ENCODE measurements at regions not wholly inside any gene's neighbourhood (a gene's known extent, or its start where the extent isn't known, plus 50 kb on each side); places are given as distances from the start of the nearest gene placed in this dataset.
"Not testable (repeated sequence)": the region's sequence is repeated elsewhere in the genome, so short reads cannot be mapped to it uniquely, and the experiment has no call there.

GRCh38 chr5:17106521-17106920 lies 110.9 kb upstream of the BASP1 start:
- Histone ChIP-seq H3K27me3 (ENCODE audit: control insufficient read depth in 1 of 2, insufficient read depth in 2 of 2, low read length in 2 of 2) (no peaks in the 10 kb centered on the region), H3K4me3 (ENCODE audit: low read length) (no peak overlapping the region), H3K27ac (ENCODE audit: low read depth in 1 of 2, low read length in 2 of 2) (no peak overlapping the region), H3K36me3 (ENCODE audit: insufficient read depth, low read length) (no peaks in the 10 kb centered on the region), H3K4me1 (ENCODE audit: insufficient read depth, low read length) (no peaks in the 10 kb centered on the region), H3K9me3 (ENCODE audit: control insufficient read depth in 1 of 2, insufficient read depth in 1 of 2, low read length in 2 of 2) (peaks cover 0 to 5% of the 10 kb centered on the region in 2 experiments)
- H3K27me3 Mint-ChIP-seq = peaks cover 4% of the 10 kb centered on the region
- no peak for TF ChIP-seq CTCF (IDR thresholded peaks at IDR 0.05)
- H3K27ac Mint-ChIP-seq = no peak overlapping the region
- no peak overlapping the region for H3K4me3 Mint-ChIP-seq
- no peaks in the 10 kb centered on the region for H3K36me3 Mint-ChIP-seq (ENCODE audit: low read depth)
- POLR2A ChIA-PET = no interaction called here
- DNase-seq (no peak), ATAC-seq (ENCODE audit: poor library complexity) (no peak)
- H3K4me1 Mint-ChIP-seq (ENCODE audit: low read depth) = no peaks in the 10 kb centered on the region
- no peaks in the 10 kb centered on the region for H3K9me3 Mint-ChIP-seq
- intact Hi-C loops (cut with DNase I, micrococcal nuclease) = no loop called here
- CTCF ChIA-PET = no interaction called here

GRCh38 chr5:17112091-17112716 lies 105.2 kb upstream of the BASP1 start:
- H3K4me3 Mint-ChIP-seq = not testable (repeated sequence)

DNA sequence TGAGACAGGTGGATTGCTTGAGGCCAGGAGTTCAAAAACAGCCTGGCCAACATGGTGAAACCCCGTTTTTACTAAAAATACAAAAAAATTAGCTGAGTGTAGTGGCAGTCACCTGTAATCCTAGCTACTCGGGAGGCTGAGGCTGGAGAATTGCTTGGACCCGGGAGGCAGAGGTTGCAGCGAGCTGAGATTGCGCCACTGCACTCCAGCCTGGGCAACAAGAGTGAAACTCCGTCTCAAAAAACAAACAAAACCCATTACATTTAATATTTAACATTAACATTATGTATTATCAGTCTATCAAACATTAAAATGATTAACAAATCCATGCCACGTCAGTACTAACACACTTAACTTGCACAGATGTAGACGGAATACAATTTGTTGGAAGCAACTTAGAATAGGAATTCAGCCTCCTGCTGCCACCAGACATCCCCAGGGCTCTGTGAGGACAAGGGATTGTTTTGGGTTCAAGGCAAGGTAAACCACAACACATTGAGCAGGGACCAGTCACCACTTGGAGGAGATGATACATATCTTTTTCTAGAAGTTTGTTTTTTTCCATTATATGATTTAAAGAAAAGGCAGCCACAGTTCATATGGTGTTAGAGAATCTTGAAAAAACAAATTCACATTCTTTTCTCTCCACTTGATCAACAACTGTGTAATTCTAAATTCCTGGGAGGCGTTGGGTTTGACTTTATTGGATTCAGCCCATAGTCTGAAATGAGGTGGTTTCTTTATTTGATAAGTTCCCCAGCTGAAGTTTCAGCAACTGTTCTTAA lies 104.1 kb upstream of the BASP1 start:
- no peak overlapping the region for H3K4me3 Mint-ChIP-seq
- DNase-seq (no peak), ATAC-seq (ENCODE audit: poor library complexity) (no peak)
- no peaks in the 10 kb centered on the region for H3K36me3 Mint-ChIP-seq (ENCODE audit: low read depth)
- no peaks in the 10 kb centered on the region for H3K4me1 ChIP-seq (ENCODE audit: insufficient read depth, low read length)
- no peak overlapping the region for H3K27ac Mint-ChIP-seq
- ChIA-PET CTCF (no interaction called here), POLR2A (no interaction called here)
- H3K27me3 ChIP-seq (ENCODE audit: control insufficient read depth in 1 of 2, insufficient read depth in 2 of 2, low read length in 2 of 2) = no peaks in the 10 kb centered on the region
- no peak for TF ChIP-seq CTCF (IDR thresholded peaks at IDR 0.05)
- no peaks in the 10 kb centered on the region for H3K4me1 Mint-ChIP-seq (ENCODE audit: low read depth)
- no peaks in the 10 kb centered on the region for H3K9me3 Mint-ChIP-seq
- H3K36me3 ChIP-seq (ENCODE audit: insufficient read depth, low read length) = no peaks in the 10 kb centered on the region
- intact Hi-C loops (cut with DNase I, micrococcal nuclease) = no loop called here
- H3K4me3 ChIP-seq (ENCODE audit: low read length) = no peak overlapping the region
- H3K27me3 Mint-ChIP-seq = no peaks in the 10 kb centered on the region
- H3K9me3 ChIP-seq (ENCODE audit: control insufficient read depth in 1 of 2, insufficient read depth in 1 of 2, low read length in 2 of 2) = peaks cover 0 to 3% of the 10 kb centered on the region in 2 experiments
- H3K27ac ChIP-seq (ENCODE audit: low read depth in 1 of 2, low read length in 2 of 2) = no peak overlapping the region

More at GRCh38 chr5:17112091-17112716, 105.2 kb upstream of the BASP1 start:
- H3K27ac Mint-ChIP-seq; H3K4me1 ChIP-seq (ENCODE audit: insufficient read depth, low read length); H3K36me3 Mint-ChIP-seq (ENCODE audit: low read depth); H3K4me1 Mint-ChIP-seq (ENCODE audit: low read depth); H3K36me3 ChIP-seq (ENCODE audit: insufficient read depth, low read length); H3K27me3 Mint-ChIP-seq; intact Hi-C loops (cut with DNase I, micrococcal nuclease); ATAC-seq (ENCODE audit: poor library complexity); H3K27me3 ChIP-seq (ENCODE audit: control insufficient read depth in 1 of 2, insufficient read depth in 2 of 2, low read length in 2 of 2); H3K9me3 ChIP-seq (ENCODE audit: control insufficient read depth in 1 of 2, insufficient read depth in 1 of 2, low read length in 2 of 2); DNase-seq; POLR2A ChIA-PET; CTCF ChIA-PET; H3K9me3 Mint-ChIP-seq; H3K27ac ChIP-seq (ENCODE audit: low read depth in 1 of 2, low read length in 2 of 2); H3K4me3 ChIP-seq (ENCODE audit: low read length): not testable (repeated sequence)
